NCI-H2171 (cell line): ENCODE measurements at regions not wholly inside any gene's neighbourhood (a gene's known extent, or its start where the extent isn't known, plus 50 kb on each side); places are given as distances from the start of the nearest gene placed in this dataset.

ENCODE experiments used
- DNase-seq: peaks from one replicate; lab custom pipeline; 2025; lab: John Stamatoyannopoulos, UW

- no peak for DNase-seq
Observed at GRCh38 chr10:44024356-44025116, 360.4 kb downstream of the CXCL12 start.

- DNase-seq, result no peak
Observed at GRCh38 chr10:44023517-44023916, 361.4 kb downstream of the CXCL12 start.

DNA sequence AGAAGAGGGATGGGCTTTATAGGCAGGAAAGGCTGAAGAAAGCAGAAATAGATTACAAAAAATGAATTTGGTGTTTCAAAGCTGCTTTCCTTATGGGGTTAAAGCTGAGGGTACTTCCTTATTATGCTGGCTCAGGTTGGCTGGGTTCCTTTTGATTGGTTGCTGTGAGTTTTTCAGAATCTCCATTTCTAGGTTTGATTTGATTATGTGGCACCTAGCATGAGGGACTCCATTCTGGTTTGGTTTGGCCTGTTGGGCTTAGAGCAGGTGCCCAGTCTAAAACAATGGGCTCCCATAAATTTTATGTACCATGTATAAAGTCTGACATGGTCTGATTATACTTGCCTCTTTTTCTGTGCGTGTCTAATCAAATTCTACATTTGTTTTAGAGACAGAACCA, 362.7 kb downstream of the CXCL12 start:
- no peak for DNase-seq

DNA sequence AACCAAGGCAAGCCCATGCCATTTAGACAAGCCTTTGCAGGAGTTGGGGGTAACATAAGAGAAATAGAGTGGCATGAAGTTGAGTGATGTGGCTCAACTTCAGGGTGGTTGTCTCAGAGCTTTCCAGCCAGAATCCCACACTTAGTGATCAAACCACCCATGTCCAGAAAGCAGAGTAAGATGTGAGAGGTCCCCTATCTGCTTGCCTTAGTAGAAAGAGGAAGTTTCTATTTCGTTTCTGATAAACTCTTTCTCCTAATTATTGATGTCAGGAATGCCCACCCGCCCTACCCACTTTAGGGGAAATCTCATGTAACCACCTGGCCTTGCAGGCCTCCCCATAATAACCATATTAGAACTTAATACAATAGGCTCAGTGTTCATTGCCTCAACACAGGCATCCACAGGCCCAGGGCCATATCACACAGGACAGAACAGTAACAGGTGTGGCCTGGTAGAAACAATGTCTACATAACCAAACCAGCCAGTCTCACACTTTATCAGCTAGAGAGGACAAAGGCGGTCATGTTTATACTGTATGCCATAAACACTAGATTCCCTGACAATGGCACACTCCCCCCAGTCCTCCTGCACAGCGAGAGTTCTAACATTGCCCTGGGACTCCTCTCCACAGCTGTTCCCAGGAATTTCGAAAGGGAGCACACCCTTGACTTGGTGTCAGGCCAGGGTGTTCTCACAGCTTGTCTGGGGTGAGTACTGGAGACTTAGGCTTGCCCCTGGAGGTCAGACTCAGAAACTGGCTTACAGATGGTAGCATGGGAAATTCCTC, 364.4 kb downstream of the CXCL12 start:
- DNase-seq, result no peak

DNA sequence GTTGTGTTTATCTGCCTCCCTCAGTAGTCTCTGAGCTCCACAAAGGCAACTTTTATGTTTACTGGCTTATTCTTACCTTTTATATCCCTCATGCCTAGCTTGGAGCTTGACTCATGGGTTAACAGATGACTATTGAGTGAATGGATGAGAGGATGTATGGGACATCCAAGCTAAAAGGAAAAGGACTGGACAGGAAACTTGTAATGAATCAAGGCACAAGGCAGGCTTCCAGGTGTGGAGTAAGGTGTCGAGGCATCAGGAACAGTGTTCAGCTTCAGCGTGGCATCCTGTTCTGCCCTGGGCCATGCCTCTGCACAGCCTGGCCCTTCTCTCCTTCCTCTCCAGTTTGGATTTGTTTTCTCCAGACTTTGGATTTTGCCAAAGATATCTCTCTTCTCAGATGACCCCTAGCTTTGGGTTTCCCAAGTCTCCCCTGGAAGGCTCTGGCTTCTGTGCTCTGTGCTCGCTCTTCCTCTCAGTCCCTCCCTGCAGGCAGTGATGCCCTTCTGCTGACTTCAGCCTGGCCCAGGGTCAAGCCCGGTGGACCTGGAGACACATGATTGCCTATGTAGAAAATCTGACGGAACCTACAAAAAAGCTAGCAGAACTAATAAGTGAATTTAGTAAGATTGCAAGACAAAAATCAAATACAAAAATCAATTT, 367.3 kb downstream of the CXCL12 start:
- DNase-seq, result no peak

DNA sequence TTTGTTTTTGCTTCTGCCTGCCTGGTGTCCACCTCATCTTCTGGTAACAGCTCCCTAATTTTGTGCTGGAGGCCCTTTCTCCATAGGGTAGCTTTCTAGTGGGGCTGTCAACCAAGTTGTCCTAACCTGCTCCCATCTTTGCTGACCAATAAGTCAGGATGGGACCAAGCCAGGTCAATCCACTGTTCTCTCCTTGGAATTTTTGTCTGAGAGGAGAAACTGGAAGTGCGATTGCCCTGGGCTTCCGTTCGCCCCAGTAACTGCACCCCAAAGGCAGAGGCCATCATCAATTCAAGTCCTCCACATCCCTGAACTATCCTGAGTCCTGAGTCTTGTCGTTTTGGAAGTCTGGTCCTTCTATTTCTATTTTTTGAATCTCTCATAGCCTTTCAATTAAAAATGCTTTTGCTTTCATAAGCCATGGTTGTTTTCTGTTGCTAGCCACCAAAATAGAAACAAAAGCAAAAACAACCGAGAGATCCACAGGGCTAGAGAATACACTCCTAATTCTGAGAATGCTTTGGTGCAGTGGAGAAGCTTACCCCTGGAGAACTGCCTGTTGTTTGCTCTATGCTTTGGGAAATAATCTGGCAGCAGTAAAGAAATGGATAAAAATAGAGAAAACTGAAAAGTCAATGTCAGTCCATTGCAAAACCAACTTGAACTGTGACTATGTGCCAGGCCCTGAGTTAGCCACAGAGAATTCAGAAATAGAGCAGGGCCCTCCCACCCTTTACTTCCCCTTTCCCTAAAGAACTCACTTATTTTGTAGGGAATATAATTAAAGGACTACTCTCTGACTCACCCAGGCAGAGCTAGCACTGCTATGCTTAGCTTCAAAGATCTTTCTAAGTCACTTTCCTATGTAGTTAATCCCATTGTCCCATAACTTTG, 368.1 kb downstream of the CXCL12 start:
- DNase-seq, result no peak

- no peak for DNase-seq
Observed at GRCh38 chr10:44015702-44016500, 367.2 kb upstream of the ZNF32 start.

GRCh38 chr10:44014644-44015250, 366.1 kb upstream of the ZNF32 start:
- no peak for DNase-seq

GRCh38 chr10:44013981-44014380, 365.3 kb upstream of the ZNF32 start:
- no peak for DNase-seq

DNA sequence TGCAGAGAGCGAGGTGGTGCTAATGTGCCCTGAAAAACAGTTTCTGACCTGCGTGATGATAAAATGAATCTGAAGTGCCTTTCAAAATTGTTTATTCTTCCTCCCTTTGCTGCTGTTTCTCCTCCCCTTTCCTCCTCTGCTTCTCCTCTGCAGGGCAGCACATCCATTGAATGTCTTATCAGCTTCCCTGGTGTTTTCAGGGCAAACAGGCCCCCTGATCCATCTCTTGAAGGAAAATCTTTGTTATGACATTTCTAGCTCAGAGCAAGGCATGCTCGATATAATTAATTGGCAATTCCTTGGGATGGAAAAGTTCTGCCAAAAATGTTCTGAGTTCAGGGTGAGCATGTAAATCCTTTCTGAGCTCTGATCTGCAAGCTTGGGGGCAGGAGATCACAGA, 364.2 kb upstream of the ZNF32 start:
- no peak for DNase-seq

- no peak for DNase-seq
Observed at GRCh38 chr10:44011603-44011981, 362.9 kb upstream of the ZNF32 start.

DNA sequence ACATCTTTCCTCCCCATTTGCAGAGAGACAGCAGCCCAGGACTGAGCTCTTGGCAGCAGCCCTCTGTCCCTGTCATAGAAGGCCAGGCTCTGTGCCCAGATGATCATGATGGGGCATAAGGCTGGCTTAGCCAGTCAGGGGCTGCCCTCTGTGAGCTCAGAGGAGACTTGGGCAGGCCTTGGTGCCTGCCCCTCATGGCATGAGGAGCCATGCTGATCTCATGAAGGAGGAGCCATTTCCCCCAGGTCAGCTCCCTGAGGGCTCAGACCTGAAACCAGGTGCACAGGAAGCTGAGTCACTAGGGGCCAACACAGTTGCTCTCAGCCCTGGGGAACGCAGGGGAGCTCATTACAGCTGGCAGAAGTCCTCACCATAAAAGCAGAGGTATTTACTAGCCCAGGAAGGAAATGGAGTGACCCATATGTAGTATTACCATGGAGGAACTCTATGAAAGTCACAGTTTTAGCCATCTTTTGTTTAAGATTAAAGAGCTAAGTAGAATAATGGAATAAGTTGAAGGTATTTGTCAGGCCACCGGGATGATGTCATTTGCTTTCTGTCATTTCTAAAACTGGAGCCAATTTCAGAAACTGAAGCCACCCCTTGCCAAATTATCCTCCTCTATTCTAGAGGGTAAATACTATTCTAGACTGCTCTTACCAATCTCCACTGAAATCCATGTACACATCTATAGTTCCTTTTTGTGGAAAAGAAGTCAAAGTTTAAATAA, 362.4 kb upstream of the ZNF32 start:
- DNase-seq, result no peak

- no peak for DNase-seq
Observed at GRCh38 chr10:44009891-44010632, 361.4 kb upstream of the ZNF32 start.

DNA sequence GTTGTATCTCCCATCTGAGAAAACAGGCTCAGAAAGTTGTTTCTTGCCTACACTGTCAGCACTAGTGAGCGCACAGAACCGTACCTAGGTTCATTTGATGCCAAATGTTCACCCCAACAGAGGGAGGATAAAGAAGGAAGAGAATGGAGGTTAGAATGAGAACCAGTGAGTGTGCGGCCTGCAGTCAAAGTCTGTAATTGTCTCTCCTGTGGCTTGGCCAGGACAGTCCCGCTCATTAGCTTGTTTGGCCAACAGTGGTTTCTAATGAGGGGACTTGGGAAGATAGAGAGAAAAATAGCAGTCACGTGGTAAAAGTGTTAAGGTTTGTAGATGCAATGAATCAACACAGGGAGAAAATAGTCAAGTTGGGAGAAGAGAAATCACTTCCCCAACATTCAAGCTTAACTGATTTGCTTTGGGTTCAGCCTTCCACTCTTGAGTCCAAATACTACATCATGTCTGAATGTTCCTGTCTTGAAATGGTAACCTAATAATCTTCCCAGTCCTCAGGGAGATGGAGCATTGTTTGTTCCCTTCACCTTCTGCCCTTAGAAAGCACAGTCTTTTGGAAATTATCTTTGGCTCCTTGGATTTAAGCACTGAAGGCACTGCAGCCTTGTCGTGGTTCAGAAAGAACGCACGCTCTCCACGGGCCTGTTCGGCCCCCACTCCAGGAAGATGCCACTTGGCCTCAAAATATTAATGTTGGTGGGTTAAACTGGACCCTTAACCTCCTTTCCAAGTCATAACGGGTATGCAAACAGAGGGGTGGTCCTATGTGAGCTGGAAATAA, 360.4 kb upstream of the ZNF32 start:
- DNase-seq, result no peak

DNA sequence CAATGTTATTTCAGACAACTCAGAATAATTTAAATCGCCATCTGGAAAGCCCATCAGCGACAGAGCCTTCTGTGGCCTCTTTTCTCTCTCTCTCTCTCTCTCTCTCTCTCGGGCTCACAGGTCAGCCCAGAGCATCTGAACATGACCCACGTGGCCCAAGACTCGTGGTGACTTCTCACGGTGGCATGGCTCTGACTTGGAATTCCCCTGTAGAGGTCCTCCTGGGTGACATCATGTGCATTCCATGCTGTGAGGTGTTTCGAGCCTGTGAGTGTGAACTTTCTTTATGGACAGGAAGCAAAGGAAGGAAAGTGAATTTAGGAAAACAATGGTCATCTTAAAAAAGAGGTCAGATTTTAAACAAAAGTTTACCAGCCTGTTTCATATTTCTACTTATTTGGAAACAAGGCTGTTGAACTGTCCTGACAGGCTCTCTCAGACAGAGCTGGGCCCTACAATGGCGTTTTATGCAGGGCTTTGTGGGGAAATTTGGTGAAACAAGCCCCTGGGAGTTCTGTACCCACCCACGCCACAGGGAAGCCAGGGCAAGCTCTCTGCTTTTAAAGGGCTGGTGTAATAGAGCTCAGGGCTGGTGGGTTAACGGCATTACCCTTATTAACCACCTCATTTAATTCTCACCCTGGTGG, 359.7 kb upstream of the ZNF32 start:
- no peak for DNase-seq

DNA sequence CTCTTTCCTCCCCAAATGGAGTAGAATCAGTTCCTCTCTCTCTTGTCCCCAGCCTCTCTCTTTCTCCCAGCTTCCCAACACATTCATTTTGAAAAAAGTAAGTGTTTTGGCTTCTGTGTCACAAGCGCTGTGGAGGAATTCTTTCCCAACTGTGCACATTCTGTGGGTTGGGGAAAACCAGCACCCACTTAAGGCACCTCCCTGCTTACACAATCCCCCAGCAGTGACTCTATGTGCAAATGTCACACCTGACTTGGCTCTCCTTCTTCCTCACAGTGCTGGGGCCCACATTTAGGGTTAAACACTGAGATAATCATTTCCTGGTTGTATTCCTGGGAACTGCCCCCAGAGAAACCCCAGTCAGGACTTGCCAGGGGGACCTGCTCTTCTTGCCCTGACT, 358.1 kb upstream of the ZNF32 start:
- DNase-seq, result no peak

DNA sequence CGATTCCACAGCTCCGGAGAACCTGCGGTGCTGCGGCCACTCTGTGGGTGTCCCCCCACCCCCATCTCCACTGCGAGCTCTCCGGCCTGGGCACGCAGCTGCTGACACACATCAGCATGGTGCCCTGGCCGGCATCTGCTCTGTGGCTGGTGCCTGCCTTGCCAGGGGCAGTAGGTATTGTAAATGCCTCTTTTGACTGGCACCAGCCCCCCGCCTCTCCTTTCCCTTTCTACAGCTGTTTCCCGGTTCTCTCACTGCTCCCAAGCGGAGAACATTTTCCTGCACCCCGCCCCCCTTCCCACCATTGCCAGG, 357.1 kb upstream of the ZNF32 start:
- DNase-seq, result no peak
